ENCODE measurements at regions not wholly inside any gene's neighbourhood (a gene's known extent, or its start where the extent isn't known, plus 50 kb on each side); places are given as distances from the start of the nearest gene placed in this dataset.

DNA sequence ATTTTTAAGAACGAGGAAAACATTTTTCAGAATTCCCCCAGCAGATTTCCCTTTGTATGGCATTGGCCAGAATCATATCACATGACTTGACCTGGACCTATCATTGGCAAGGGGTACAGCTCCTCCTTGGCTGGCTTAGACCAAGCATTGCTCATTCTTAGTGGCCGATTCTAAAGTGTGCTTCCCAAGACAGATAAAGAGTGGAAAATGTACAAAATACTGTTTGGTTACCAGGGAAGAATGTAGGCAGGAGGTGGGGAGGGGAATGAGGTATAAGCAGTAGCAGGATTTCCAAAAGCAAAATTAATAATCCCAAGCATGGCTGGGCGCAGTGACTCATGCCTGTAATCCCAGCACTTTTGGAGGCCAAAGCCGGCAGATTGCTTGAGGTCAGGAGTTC is 75.6 kb upstream of the KRTAP11-1 start:
- TF ChIP-seq, protein P1, sequence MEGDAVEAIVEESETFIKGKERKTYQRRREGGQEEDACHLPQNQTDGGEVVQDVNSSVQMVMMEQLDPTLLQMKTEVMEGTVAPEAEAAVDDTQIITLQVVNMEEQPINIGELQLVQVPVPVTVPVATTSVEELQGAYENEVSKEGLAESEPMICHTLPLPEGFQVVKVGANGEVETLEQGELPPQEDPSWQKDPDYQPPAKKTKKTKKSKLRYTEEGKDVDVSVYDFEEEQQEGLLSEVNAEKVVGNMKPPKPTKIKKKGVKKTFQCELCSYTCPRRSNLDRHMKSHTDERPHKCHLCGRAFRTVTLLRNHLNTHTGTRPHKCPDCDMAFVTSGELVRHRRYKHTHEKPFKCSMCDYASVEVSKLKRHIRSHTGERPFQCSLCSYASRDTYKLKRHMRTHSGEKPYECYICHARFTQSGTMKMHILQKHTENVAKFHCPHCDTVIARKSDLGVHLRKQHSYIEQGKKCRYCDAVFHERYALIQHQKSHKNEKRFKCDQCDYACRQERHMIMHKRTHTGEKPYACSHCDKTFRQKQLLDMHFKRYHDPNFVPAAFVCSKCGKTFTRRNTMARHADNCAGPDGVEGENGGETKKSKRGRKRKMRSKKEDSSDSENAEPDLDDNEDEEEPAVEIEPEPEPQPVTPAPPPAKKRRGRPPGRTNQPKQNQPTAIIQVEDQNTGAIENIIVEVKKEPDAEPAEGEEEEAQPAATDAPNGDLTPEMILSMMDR (IDR thresholded peaks at IDR 0.05) = no peak
- no peak for TF ChIP-seq POLR2A (IDR thresholded peaks at IDR 0.05)

All from heart left ventricle (tissue), 13 donors.